ENCODE measurements at regions not wholly inside any gene's neighbourhood (a gene's known extent, or its start where the extent isn't known, plus 50 kb on each side); places are given as distances from the start of the nearest gene placed in this dataset.

- ChIA-PET POLR2A (ENCODE audit: unreplicated experiment) (no interaction called here), CTCF (no interaction called here)
- H3K27me3 ChIP-seq (ENCODE audit: insufficient read depth, low read depth) = no peaks in the 10 kb centered on the region
- H3K4me3 ChIP-seq = no peak overlapping the region
- no peak overlapping the region for H3K27ac ChIP-seq
- no peaks in the 10 kb centered on the region for H3K4me1 ChIP-seq (replicated peaks; ENCODE audit: insufficient read depth)
- BruUV-seq (replicated peaks) = no TSS peak
- TF ChIP-seq EZH2 (IDR thresholded peaks at IDR 0.05; ENCODE audit: low read depth) (no peak), CTCF (conservative IDR thresholded peaks at IDR 0.05) (no peak)
- H3F3A ChIP-seq (ENCODE audit: insufficient read depth, low read depth) = no peaks in the 10 kb centered on the region
- DNase-seq = no peak
- H3K36me3 ChIP-seq (ENCODE audit: low read depth) = no peaks in the 10 kb centered on the region
- H2AFZ ChIP-seq = no peak overlapping the region
- H3K9me2 ChIP-seq (ENCODE audit: insufficient read depth) = no peaks in the 10 kb centered on the region
- H4K20me1 ChIP-seq (ENCODE audit: insufficient read depth) = no peaks in the 10 kb centered on the region
- H3K79me2 ChIP-seq (ENCODE audit: low read depth) = no peaks in the 10 kb centered on the region
- intact Hi-C loops (cut with micrococcal nuclease; ENCODE audit: unreplicated experiment) = no loop called here
- H3K9me3 ChIP-seq (ENCODE audit: insufficient read depth, low read depth) = no peaks in the 10 kb centered on the region
- H3K4me2 ChIP-seq = no peak overlapping the region
Observed at GRCh38 chr6:141346535-141346934, 786.2 kb upstream of the GJE1 start.

- POLR2A ChIA-PET (ENCODE audit: unreplicated experiment) = no interaction called here
Observed at GRCh38 chr6:141337191-141337590, 795.5 kb upstream of the GJE1 start.

GRCh38 chr6:141335477-141336273 is 797.0 kb upstream of the GJE1 start:
- no peak overlapping the region for H3K27ac ChIP-seq
- CTCF ChIA-PET = no interaction called here
- 0 out of 2 replicates have a peak overlapping the region, but pooled peaks have one; percentile 30 for H2AFZ ChIP-seq

More at GRCh38 chr6:141337191-141337590, 795.5 kb upstream of the GJE1 start:
- no peak overlapping the region for H3K27ac ChIP-seq
- no peak overlapping the region for H2AFZ ChIP-seq
- no peak overlapping the region for H3K4me2 ChIP-seq
- intact Hi-C loops (cut with micrococcal nuclease; ENCODE audit: unreplicated experiment) = no loop called here
- H3F3A ChIP-seq (ENCODE audit: insufficient read depth, low read depth) = no peaks in the 10 kb centered on the region
- no peaks in the 10 kb centered on the region for H3K27me3 ChIP-seq (ENCODE audit: insufficient read depth, low read depth)
- H3K9me2 ChIP-seq (ENCODE audit: insufficient read depth) = no peaks in the 10 kb centered on the region
- DNase-seq = no peak
- H3K36me3 ChIP-seq (ENCODE audit: low read depth) = no peaks in the 10 kb centered on the region
- TF ChIP-seq EZH2 (IDR thresholded peaks at IDR 0.05; ENCODE audit: low read depth) (no peak), CTCF (conservative IDR thresholded peaks at IDR 0.05) (no peak)
- no peaks in the 10 kb centered on the region for H3K9me3 ChIP-seq (ENCODE audit: insufficient read depth, low read depth)
- H3K4me3 ChIP-seq = no peak overlapping the region
- no peaks in the 10 kb centered on the region for H3K79me2 ChIP-seq (ENCODE audit: low read depth)
- BruUV-seq (replicated peaks) = no TSS peak
- H4K20me1 ChIP-seq (ENCODE audit: insufficient read depth) = no peaks in the 10 kb centered on the region
- CTCF ChIA-PET = no interaction called here
- H3K4me1 ChIP-seq (replicated peaks; ENCODE audit: insufficient read depth) = no peaks in the 10 kb centered on the region

More at GRCh38 chr6:141335477-141336273, 797.0 kb upstream of the GJE1 start:
- Histone ChIP-seq H3K4me3 (no peak overlapping the region), H3K4me1 (replicated peaks; ENCODE audit: insufficient read depth) (no peaks in the 10 kb centered on the region), H3K9me2 (ENCODE audit: insufficient read depth) (no peaks in the 10 kb centered on the region), H3K9me3 (ENCODE audit: insufficient read depth, low read depth) (no peaks in the 10 kb centered on the region; the same call in 1 of the 2 replicates), H3K4me2 (no peak overlapping the region), H4K20me1 (ENCODE audit: insufficient read depth) (no peaks in the 10 kb centered on the region), H3K79me2 (ENCODE audit: low read depth) (no peaks in the 10 kb centered on the region), H3K36me3 (ENCODE audit: low read depth) (no peaks in the 10 kb centered on the region), H3F3A (ENCODE audit: insufficient read depth, low read depth) (no peaks in the 10 kb centered on the region), H3K27me3 (ENCODE audit: insufficient read depth, low read depth) (no peaks in the 10 kb centered on the region)
- intact Hi-C loops (cut with micrococcal nuclease; ENCODE audit: unreplicated experiment) = no loop called here
- no TSS peak for BruUV-seq (replicated peaks)
- peak in 1 of 2 experiments; percentile 43 for DNase-seq
- POLR2A ChIA-PET (ENCODE audit: unreplicated experiment) = no interaction called here
- TF ChIP-seq CTCF (conservative IDR thresholded peaks at IDR 0.05) (no peak), EZH2 (IDR thresholded peaks at IDR 0.05; ENCODE audit: low read depth) (no peak)

All from PC-9 (cell line).